ENCODE measurements at regions not wholly inside any gene's neighbourhood (a gene's known extent, or its start where the extent isn't known, plus 50 kb on each side); places are given as distances from the start of the nearest gene placed in this dataset.

DNA sequence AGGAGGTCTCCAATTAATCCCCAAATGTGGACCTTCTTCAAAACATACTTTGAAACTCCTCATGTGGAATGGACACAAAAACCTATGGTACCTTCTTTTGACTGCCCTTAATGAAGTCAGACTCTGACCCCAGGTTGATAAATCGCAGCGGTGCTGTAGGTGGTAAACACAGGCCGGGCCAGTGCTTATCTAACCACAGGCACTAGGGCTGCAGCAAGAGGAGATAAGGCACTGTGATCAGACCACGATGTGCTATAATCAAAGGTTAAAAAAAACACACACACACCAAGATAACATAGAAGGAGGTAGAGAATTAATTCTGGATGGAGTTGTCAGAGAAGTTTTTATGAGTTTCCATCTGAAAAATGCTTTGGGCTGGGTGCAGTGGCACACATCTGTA is 52.3 kb upstream of the SIPA1L2 start:
- no peak for DNase-seq
- no peaks in the 10 kb centered on the region for H3K27me3 Mint-ChIP-seq (ENCODE audit: low read depth)
- no peak for ATAC-seq
- H3K36me3 Mint-ChIP-seq (ENCODE audit: insufficient read depth), result no peaks in the 10 kb centered on the region
- no peak overlapping the region for H3K4me3 Mint-ChIP-seq
- no peaks in the 10 kb centered on the region for H3K4me1 Mint-ChIP-seq (ENCODE audit: low read depth)
- no peaks in the 10 kb centered on the region for H3K9me3 Mint-ChIP-seq

- Mint-ChIP-seq H3K27me3 (ENCODE audit: low read depth) (no peaks in the 10 kb centered on the region), H3K4me3 (no peak overlapping the region), H3K4me1 (ENCODE audit: low read depth) (no peaks in the 10 kb centered on the region), H3K9me3 (no peaks in the 10 kb centered on the region), H3K36me3 (ENCODE audit: insufficient read depth) (no peaks in the 10 kb centered on the region)
- no peak for ATAC-seq
- no peak for DNase-seq
Observed at GRCh38 chr1:232684371-232685105, 54.6 kb upstream of the SIPA1L2 start.

GRCh38 chr1:232686346-232686745 is 56.4 kb upstream of the SIPA1L2 start:
- Mint-ChIP-seq H3K4me1 (ENCODE audit: low read depth) (no peaks in the 10 kb centered on the region), H3K27me3 (ENCODE audit: low read depth) (peaks cover 3% of the 10 kb centered on the region), H3K4me3 (no peak overlapping the region), H3K36me3 (ENCODE audit: insufficient read depth) (no peaks in the 10 kb centered on the region), H3K9me3 (no peaks in the 10 kb centered on the region)
- ATAC-seq (no peak), DNase-seq (no peak)

DNA sequence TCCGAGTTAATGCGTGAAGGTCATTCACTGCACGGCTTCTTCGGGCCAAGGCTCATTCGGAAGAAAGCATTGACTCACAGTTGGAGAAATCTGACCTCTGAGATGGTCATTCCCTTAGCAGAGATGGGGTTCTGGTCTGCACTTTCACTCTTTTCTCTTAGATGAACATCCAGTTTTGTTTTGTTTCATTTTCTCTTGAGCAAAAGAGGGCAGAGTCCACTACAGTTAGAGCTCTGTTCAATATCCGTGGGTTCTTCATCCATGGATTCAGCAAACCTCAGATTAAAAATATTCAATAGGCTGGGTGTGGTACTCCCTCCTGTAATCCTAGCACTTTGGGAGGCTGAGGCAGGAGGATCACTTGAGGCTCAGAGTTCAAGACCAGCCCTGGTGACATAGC is 57.4 kb upstream of the SIPA1L2 start:
- DNase-seq, result no peak
- Mint-ChIP-seq H3K9me3 (no peaks in the 10 kb centered on the region), H3K27me3 (ENCODE audit: low read depth) (peaks cover 6% of the 10 kb centered on the region), H3K4me3 (no peak overlapping the region), H3K4me1 (ENCODE audit: low read depth) (no peaks in the 10 kb centered on the region), H3K36me3 (ENCODE audit: insufficient read depth) (no peaks in the 10 kb centered on the region)
- ATAC-seq, result no peak

- peaks cover 6% of the 10 kb centered on the region for H3K27me3 Mint-ChIP-seq (ENCODE audit: low read depth)
- no peaks in the 10 kb centered on the region for H3K4me1 Mint-ChIP-seq (ENCODE audit: low read depth)
- no peak for DNase-seq
- no peak for ATAC-seq
- no peaks in the 10 kb centered on the region for H3K36me3 Mint-ChIP-seq (ENCODE audit: insufficient read depth)
- no peaks in the 10 kb centered on the region for H3K9me3 Mint-ChIP-seq
- H3K4me3 Mint-ChIP-seq, result no peak overlapping the region
Observed at GRCh38 chr1:232687728-232688127, 57.8 kb upstream of the SIPA1L2 start.

DNA sequence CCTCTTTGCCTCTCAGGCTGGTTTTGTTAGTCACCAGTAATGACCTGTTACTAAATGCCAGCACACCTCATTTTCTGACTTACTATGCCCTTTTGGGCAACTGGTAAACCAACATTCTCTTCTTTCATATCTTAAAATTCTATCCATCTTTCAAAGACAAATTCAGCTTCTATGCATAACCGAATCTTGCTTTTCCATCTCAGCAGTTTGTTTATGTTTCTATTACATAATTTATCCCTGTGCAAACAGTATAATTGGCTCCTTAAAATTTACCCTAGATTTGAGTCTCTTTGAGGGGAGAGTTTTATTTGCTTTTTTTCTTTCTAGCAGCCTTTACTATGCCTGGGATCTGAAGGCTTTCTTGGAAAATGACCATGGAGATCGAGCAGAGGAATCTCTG is 58.5 kb upstream of the SIPA1L2 start:
- no peak overlapping the region for H3K4me3 Mint-ChIP-seq
- DNase-seq (no peak), ATAC-seq (no peak)
- no peaks in the 10 kb centered on the region for H3K4me1 Mint-ChIP-seq (ENCODE audit: low read depth)
- H3K27me3 Mint-ChIP-seq (ENCODE audit: low read depth), result peaks cover 9% of the 10 kb centered on the region
- H3K36me3 Mint-ChIP-seq (ENCODE audit: insufficient read depth), result no peaks in the 10 kb centered on the region
- H3K9me3 Mint-ChIP-seq, result no peaks in the 10 kb centered on the region

GRCh38 chr1:232689711-232690110 is 59.8 kb upstream of the SIPA1L2 start:
- no peak for DNase-seq
- H3K27me3 Mint-ChIP-seq (ENCODE audit: low read depth), result peaks cover 13% of the 10 kb centered on the region
- H3K4me3 Mint-ChIP-seq, result no peak overlapping the region
- no peak for ATAC-seq
- no peaks in the 10 kb centered on the region for H3K36me3 Mint-ChIP-seq (ENCODE audit: insufficient read depth)
- no peaks in the 10 kb centered on the region for H3K9me3 Mint-ChIP-seq
- no peaks in the 10 kb centered on the region for H3K4me1 Mint-ChIP-seq (ENCODE audit: low read depth)

GRCh38 chr1:232690285-232690935 is 60.5 kb upstream of the SIPA1L2 start:
- Mint-ChIP-seq H3K9me3 (no peaks in the 10 kb centered on the region), H3K4me1 (ENCODE audit: low read depth) (no peaks in the 10 kb centered on the region), H3K27me3 (ENCODE audit: low read depth) (peaks cover 13% of the 10 kb centered on the region), H3K36me3 (ENCODE audit: insufficient read depth) (no peaks in the 10 kb centered on the region), H3K4me3 (no peak overlapping the region)
- DNase-seq (no peak), ATAC-seq (no peak)

- Mint-ChIP-seq H3K4me1 (ENCODE audit: low read depth) (no peaks in the 10 kb centered on the region), H3K27me3 (ENCODE audit: low read depth) (peaks cover 16% of the 10 kb centered on the region), H3K9me3 (no peaks in the 10 kb centered on the region), H3K4me3 (no peak overlapping the region), H3K36me3 (ENCODE audit: insufficient read depth) (no peaks in the 10 kb centered on the region)
- no peak for ATAC-seq
- DNase-seq, result no peak
Observed at GRCh38 chr1:232694475-232694874, 64.5 kb upstream of the SIPA1L2 start.

- DNase-seq (no peak), ATAC-seq (no peak)
- Mint-ChIP-seq H3K27me3 (ENCODE audit: low read depth) (peaks cover 13% of the 10 kb centered on the region), H3K9me3 (no peaks in the 10 kb centered on the region), H3K4me1 (ENCODE audit: low read depth) (no peaks in the 10 kb centered on the region), H3K36me3 (ENCODE audit: insufficient read depth) (no peaks in the 10 kb centered on the region), H3K4me3 (no peak overlapping the region)
Observed at GRCh38 chr1:232695621-232696385, 65.9 kb upstream of the SIPA1L2 start.

- ATAC-seq (no peak), DNase-seq (no peak)
- Mint-ChIP-seq H3K4me1 (ENCODE audit: low read depth) (no peaks in the 10 kb centered on the region), H3K4me3 (no peak overlapping the region), H3K27me3 (ENCODE audit: low read depth) (peaks cover 13% of the 10 kb centered on the region), H3K9me3 (no peaks in the 10 kb centered on the region), H3K36me3 (ENCODE audit: insufficient read depth) (no peaks in the 10 kb centered on the region)
Observed at GRCh38 chr1:232696466-232696865, 66.5 kb upstream of the SIPA1L2 start.

GRCh38 chr1:232697187-232697822 is 67.4 kb upstream of the SIPA1L2 start:
- ATAC-seq (no peak), DNase-seq (no peak)
- Mint-ChIP-seq H3K4me3 (no peak overlapping the region), H3K9me3 (no peaks in the 10 kb centered on the region), H3K4me1 (ENCODE audit: low read depth) (no peaks in the 10 kb centered on the region), H3K27me3 (ENCODE audit: low read depth) (peaks cover 10% of the 10 kb centered on the region), H3K36me3 (ENCODE audit: insufficient read depth) (no peaks in the 10 kb centered on the region)

GRCh38 chr1:232699814-232700213 is 69.9 kb upstream of the SIPA1L2 start:
- H3K36me3 Mint-ChIP-seq (ENCODE audit: insufficient read depth), result no peaks in the 10 kb centered on the region
- DNase-seq, result no peak
- H3K27me3 Mint-ChIP-seq (ENCODE audit: low read depth), result peaks cover 3% of the 10 kb centered on the region
- no peaks in the 10 kb centered on the region for H3K4me1 Mint-ChIP-seq (ENCODE audit: low read depth)
- no peaks in the 10 kb centered on the region for H3K9me3 Mint-ChIP-seq
- no peak for ATAC-seq
- H3K4me3 Mint-ChIP-seq, result no peak overlapping the region

DNA sequence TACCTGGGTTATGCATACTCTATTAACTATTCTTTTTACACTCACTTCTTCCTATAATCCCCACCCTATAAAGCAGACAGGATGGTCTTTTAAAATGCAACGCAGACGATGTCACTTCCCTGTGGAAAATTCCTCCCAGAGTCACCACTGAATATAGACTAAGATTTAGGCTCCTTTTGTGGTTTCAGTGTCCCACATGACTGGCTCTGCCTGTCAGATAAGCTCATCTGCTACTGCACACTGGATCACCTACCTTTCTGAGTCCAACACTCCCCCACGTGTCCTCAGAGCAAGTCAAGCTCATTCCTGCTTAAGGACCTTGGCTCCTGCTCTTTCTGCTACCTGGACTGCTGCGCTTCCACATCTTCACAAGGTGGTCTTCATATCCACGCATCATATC is 73.0 kb upstream of the SIPA1L2 start:
- no peaks in the 10 kb centered on the region for H3K4me1 Mint-ChIP-seq (ENCODE audit: low read depth)
- H3K36me3 Mint-ChIP-seq (ENCODE audit: insufficient read depth), result no peaks in the 10 kb centered on the region
- ATAC-seq (no peak), DNase-seq (no peak)
- no peaks in the 10 kb centered on the region for H3K9me3 Mint-ChIP-seq
- no peaks in the 10 kb centered on the region for H3K27me3 Mint-ChIP-seq (ENCODE audit: low read depth)
- no peak overlapping the region for H3K4me3 Mint-ChIP-seq

All from activated T-cell treated with anti-CD3 and anti-CD28 coated beads, Interleukin-2, amount 50 U/mL, for 4 hours (primary cell).